CD4-positive, alpha-beta T cell treated with Interleukin-15 for 1 hour (primary cell): ENCODE measurements at regions not wholly inside any gene's neighbourhood (a gene's known extent, or its start where the extent isn't known, plus 50 kb on each side); places are given as distances from the start of the nearest gene placed in this dataset.
"Not testable (repeated sequence)": the region's sequence is repeated elsewhere in the genome, so short reads cannot be mapped to it uniquely, and the experiment has no call there.

Experiments
- DNase-seq: peaks from one replicate; pipeline ENCODE4 v3.0.0-alpha.2; 2020

DNA sequence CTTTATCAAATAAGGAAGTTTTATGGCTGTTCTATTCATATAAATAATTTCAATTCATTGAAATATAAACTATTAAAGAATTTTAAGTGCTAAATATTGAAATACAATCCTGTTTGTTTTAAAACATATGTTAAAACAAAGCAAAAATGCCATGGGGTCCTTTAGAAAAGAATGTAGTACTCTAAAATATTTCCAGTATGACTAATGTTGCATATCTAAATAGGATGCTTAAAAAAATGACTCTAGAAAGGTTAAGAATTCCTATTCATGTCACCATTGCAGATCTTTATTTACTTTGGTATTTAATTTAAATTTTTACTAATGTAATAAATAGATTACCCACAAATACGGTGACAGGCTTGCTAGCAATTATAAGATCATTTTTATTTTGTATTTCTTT lies 132.3 kb downstream of the ZNF608 start:
- DNase-seq = no peak

DNA sequence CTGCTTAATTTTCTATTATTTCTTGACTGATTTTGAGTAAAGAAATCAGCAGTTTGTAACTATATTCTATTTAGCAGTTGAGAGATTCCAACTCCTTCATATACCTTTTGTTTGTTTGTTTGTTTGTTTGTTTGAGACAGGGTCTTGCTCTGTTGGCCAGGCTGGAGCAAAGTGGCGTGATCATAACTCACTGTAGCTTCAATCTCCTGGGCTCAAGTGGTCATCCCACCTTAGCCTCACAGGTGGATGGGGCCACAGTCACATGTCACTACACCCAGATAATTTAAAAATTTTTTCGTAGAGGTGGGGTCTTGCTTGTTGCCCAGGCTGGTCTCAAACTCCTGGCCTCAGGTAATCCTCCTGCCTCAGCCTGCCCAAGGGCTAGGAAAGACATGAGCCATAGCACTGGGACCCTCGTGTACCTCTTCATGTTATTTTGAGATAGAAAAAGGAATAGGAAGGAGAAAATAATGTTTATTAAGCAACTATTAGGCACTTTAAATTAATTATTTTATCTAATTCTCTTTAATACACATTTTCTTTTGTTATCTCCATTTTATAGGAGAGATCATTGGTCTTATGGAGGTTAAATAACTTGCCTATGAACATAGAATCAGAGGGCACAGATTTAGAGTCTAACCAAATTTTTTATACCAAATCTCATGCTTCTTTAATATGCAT lies 133.0 kb downstream of the ZNF608 start:
- no peak for DNase-seq

DNA sequence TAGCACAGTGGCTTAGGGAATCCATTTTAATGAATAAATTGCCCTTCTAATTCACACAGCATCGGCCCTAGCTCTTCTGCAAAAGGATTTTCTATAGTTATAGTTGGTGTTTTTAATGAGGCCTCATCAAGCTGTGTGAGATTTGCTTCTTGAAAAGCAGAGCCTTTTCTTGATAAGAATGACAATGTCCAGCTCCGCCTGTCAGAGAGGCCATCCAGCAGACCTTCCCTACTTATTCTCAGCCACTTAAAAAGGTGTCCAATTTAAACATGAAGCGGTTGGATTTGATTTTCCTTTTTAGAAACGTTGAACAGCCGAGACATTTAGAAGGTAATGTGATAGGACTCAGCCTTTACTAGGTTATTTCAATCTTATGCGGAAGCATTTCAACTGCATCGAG lies 134.4 kb downstream of the ZNF608 start:
- no peak for DNase-seq

DNA sequence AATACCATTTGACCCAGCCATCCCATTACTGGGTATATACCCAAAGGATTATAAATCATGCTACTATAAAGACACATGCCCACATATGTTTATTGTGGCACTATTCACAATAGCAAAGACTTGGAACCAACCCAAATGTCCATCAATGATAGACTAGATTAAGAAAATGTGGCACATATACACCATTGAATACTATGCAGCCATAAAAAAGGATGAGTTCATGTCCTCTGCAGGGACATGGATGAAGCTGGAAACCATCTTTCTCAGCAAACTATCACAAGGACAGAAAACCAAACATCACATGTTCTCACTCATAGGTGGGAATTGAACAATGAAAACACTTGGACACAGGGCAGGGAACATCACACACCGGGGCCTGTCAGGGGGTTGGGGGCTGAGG lies 135.2 kb downstream of the ZNF608 start:
- DNase-seq = not testable (repeated sequence)

DNA sequence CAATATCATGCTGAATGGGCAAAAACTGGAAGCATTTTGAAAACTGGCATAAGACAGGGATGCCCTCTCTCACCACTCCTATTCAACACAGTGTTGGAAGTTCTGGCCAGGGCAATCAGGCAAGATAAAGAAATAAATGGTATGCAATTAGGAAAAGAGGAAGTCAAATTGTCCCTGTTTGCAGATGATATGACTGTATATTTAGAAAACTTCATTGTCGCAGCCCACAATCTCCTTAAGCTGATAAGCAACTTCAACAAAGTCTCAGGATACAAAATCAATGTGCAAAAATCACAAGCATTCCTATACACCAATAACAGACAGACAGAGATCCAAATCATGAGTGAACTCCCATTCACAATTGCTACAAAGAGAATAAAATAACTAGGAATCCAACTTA lies 136.8 kb downstream of the ZNF608 start:
- DNase-seq = not testable (repeated sequence)

DNA sequence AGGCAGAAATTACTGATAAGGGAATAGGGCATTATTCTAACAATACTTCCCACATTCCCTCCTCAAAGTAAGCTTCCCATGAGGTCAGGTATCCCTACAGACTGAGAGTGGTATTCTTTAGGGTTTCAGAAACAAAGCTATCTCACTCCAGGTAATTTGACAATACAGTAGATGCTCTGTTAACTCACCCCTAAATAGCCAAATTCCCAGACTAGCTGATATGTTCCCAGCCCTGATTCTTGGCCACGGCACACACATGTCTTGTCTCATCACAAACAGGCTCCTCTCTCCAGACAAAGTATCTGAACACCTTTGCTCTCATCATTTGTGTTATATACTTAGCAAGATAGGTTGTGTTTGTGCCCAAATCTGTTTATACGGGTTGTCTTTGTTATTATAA lies 139.9 kb downstream of the ZNF608 start:
- no peak for DNase-seq

DNA sequence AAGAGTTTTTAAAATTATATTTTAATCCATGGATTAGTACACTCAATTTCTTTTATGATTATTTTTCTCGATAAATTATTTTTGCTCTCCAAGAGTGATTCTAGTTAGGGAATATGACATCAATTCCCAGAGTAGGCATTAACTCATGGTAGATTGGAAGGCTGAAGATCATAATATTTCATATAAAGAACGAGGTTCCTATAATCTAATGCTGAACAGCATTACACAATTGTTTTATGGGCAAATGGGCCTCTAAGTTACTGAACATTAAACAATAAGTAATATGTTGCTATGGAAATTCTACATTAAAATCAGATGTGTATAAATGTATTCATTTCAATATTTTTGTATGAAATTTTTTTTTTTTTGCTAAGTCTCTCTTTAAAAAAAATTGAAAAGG lies 140.3 kb downstream of the ZNF608 start:
- DNase-seq = no peak

DNA sequence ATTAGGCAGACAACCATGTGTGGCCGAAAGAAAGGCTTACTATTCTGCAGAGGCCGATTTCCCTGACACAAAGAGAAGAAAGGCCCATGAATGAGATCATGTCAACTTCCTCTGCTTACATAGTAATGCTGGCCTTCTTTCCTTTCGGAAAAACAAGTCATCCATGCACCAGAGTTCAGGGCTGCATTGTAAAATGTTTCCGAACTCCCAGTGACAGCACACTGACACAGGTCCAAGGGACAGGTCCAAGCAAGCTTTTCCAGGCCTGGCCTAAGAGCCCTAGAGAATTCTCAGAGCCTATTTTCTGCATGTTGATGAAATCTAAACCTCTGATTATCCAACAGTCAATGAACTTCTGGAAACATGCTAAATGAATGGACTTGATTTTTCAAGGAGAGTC lies 140.9 kb downstream of the ZNF608 start:
- no peak for DNase-seq

DNA sequence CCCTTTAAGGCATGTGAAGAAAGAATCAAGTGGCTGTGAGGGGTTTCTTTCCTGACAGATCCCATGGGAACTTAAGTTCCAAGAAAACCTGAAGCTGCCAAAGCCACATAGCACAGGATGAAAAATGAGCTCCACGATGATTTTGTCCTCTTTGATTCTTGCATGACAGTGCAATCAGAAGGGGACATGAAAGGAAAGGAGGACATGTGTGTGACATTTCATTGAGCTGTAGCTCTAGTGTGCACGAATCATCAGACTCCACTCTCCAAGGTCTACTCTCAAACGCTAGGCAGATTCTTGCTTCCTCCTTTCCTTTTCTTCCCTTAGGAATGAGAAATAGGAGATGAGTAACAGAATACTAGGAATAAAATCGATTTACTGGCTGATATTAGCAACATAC lies 142.0 kb downstream of the ZNF608 start:
- no peak for DNase-seq

DNA sequence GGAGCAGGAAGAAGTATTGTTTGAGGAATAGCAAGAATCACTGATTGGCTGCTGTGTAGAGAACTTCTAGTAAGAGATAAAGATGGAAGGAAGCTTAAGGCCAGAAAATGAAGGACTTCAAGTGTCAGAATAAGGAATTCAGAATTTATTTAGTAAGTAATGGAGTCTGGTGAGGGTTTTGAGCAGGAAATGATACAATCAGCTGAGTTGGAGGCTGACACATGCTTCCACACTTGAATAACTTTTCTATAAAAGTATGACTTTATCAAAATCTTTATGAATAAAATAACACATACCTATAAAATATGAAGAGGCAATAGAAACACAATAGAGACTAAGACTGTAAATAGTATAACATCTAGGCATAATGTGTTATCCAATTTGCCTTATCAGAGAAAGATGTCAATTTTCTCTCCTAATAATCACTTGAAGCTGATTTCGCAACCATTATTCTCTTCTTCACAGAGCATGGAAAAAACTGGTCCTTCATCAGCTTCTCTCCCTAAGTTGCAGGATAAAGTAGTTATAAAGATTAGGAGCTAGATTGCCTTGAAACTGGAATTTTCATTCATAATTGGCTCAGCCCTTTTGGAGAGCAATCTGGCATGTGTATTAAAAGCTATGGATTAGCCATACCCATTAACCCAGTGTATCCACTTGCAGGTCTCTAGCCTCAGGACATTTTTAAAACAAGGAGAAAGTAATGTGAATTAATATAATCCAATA lies 143.4 kb downstream of the ZNF608 start:
- no peak for DNase-seq

DNA sequence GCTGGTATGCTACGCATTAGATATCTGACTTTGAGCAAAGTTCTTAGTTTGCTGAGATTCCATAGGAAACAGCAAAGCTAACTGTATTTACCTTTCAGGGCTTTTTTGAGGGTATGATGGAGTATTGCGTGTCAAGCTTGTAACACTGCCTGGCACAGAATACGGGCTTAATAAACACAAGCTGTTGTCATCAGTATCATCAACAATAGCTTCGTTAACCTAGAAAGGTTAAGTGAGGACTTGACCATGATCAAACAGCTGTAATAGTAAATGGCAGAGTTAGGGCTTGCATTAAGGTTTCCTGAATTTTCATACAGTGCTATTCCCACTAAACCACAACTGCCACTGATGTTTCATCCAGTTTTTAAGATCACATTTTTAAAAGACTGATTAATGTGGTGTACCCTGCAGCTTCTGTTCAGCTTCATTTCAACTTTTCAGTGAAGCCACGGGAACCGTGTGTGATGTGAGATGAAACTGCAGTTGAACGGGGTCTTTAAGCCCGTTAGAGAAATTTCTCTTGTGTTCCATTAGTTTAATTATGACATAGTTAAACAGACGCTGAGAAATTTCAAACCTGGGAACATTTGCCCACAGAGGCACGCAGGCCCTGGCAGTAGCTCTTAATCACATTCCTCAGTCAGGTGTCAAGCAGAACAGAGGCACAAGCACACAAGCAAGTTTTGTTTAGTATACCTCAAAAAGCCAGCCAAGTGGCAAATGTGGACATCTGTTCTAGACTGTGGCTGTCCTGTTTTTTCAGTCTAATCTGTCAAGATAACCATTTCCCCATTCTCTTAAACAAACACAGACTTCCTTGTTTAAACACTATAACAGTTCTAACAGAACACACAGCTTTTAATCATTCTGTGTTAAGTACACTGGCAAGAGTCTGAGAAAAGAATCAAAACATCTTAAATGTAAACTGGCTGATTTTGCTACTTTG lies 147.1 kb downstream of the ZNF608 start:
- no peak for DNase-seq

DNA sequence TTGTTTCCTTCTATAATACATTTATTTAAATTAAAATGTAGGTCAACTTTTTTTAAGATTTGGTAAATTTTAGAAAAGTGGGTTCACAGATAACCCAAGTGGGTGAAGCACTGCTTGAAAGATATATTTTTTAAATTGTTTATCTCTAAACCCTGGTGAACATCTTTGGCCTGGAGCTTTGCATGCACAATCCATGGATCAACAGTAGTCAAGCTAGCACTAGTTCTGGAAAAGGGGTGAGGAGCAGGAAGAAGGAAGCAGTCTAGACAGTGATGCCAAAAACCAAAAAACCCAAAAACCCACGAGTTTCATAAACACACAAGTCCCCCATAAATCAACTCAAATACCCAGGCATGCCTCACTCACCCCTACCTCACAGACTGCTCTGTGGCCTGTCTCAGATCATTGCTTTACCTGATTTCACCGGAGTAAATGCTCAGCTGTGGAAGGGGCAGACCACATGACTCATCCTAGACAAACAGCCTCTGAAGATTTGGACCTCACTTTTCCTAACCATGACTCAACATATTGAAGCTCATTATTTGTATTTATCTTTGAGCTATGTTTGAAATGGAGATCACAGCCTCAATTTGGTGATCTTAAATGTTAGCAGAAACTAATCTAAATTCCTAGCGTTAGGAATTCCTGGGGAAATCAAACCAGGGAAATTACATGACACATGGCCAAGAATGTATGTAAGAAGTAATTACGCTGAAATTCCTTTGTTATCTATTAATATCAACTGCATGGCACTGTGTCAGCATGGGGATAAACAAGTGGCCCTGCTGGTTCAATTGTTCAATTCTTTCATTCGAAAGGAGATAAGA lies 149.6 kb downstream of the ZNF608 start:
- no peak for DNase-seq

DNA sequence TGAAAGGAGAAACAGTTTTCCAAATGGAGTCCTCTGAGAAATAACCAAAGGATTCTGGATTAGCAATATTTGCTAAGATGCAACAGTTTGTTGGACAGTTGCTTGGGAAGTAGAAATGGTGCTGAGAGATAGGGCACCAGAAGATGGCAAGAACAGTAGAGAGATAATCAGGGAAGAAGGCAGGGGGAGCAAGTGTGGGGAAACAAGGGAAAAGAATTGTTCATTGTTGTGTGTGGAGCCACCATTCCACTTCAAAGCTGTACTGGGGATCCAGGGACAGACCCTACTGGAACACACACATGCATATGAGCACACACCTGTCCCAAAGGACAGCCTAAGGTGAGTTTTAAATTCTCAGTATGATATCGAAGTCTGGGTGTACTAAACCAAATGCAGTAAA lies 152.5 kb downstream of the ZNF608 start:
- no peak for DNase-seq

DNA sequence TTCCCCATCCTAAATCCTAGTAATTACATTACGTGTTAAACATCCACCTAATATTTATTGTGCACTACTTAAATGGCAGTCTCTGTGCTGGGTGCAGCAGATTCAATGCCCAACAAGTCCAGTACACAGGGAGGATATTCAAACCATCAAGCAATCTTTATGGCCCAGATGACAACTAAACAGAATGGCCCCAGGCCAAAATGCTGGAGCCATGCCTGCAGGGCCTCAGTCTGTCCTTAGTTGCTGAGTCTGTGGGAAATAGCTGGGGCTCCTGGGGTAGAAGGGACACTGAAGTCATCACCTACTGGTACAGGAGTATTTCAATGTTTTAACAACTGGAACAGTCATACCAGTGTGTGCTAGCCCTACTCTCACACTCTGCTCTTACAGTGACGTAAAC lies 153.5 kb downstream of the ZNF608 start:
- DNase-seq = no peak

DNA sequence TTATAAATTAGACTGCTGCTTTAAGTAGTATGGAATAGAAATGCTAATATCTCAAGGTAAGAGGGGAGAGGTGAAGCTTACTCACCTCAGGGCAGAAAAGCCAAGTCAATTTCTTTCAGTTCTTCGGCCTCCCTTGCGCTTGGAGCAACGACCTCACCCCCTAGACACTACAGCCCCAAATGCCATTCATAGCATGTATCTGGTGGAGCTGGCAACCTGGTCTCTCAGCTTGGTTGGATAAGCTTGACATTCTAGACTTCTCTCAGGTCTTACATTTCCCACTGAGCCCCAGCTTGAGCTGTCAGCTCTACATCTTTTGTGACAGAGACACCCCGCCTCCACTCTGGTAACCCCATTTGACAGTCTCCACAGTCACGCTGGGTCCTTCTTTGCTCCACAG lies 154.9 kb downstream of the ZNF608 start:
- no peak for DNase-seq

DNA sequence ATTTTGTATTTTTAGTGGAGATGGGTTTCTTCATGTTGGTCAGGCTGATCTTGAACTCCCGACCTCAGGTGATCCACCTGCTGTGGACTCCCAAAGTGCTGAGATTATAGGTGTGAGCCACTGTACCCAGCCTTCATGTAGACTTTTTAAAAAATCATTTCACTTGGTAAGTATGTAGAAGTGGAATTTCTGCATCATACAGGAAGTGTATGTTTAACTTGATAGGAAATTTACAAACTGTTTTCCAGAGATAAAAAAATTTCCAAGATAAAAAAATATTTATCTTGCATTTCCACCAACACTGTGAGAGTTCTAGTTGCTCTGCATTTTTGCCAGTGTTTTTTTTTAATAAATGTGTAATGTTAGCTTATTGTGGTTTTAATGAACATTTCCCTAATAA lies 155.8 kb downstream of the ZNF608 start:
- no peak for DNase-seq

DNA sequence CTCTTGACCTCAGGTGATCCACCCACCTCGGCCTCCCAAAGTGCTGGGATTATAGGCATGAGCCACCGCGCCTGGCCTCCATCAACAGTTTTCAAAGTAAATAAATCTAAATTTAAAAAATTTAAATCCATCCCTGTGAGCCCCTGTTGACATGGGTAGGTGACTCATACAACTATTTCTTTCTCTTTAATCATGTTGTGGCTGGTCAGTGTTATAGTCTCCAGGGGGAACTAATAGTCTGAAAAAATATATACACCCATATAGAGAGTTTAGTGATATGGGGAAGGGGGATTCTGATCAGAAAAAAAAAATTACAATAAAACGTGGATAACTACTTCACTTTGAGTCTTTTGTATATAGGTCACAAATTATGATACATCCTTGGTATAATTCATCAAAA lies 159.2 kb downstream of the ZNF608 start:
- no peak for DNase-seq

DNA sequence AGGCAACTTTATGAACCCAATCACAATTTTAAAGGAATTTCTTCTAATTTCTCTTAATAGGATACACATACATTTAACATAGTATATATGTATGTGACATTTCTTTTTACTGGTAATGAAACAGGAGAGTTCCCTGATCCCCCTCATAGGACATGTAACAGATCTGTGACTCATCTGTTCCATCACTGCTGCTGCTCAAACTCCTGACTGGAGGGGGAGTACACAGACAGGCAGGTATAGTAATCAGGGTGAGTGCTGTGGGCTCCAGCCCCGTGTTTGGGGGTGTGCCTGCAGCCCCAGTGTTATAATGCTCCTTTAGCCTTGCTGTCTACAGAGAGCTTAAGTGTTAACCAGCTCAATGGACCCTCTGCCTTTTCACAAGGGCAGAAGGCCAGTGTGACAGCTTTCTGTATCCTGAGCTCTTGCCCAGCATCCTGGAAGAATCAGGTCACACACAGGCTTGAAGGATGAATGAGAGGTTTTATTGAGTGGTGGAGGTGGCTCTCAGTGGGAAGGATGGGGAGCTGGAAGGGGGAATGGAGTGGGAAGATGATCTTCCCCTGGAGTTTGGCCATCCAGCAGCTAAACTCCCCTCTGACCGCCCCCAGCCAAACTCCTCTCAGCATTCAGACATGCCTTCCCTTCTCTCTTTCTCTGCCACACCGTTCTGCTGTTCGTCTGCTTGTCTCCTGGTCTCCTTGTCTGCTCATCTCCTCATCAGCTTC lies 161.3 kb downstream of the ZNF608 start:
- DNase-seq = no peak

DNA sequence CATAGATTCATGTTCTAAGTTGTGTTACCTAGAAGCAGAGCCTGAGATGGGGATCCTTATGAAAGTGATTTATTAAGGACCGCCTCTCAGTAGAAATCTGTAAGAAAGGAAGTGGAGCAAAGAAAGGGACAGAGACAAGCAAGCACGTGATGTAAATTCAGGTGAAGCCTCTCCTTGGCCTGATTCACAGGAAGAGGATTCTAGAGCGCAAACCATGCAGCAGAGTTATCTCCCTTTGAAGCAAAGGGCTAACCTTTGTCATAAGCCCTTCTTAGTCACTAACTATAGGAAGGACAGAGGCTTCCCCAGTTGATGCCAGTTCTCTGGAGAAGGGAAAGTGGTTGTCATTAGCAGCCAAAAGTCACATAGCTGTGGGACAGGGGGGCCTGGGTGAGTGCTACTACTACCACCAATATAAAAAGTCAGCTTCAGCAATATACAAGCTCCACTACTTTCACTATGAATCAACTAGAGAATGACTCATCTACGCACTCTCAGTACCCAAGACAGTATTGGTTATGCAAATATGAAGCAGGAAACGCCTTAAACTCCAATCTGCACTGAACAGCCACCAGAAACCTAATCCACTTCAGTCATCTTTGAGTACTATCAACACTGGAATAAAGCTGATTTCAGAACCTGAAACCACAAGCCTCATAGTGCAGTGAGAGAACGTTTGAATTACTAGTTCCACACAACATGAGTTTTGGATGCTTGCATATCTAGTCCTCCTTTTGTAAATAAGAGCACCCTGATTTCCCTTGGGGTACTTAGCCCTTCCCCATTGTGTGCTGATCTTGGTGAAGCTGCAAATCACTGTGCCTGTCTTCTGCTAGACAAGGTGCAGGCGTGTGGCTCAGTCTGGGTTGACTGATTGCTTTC lies 162.7 kb downstream of the ZNF608 start:
- no peak for DNase-seq

DNA sequence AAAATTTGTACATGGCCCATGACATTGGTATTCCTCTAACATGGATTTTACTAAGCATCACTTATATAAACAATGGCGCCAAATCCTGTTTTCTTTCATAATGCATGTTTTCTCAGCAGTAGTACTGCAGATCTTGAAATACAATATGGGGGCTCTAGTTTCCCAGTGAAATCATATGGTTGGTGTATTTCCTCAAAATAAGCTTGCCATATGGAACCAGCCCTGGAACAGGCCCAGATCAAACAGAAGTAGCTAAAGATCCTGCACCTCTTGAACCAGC lies 163.9 kb downstream of the ZNF608 start:
- no peak for DNase-seq
